Adipocyte (in vitro differentiated cells): ENCODE measurements at regions not wholly inside any gene's neighbourhood (a gene's known extent, or its start where the extent isn't known, plus 50 kb on each side); places are given as distances from the start of the nearest gene placed in this dataset.

ENCODE experiments used
- DNase-seq: peaks from one replicate; pipeline ENCODE4 v3.0.0-alpha.2; 2015; ENCODE audit warnings: low read depth
- H3K27me3 ChIP-seq: replicated peaks from 2 replicates; pipeline ENCODE4 v1.7.0; 2013; ENCODE audit warnings: mild to moderate bottlenecking, low read length, moderate library complexity; ENCODE audit not compliant: control insufficient read depth, insufficient read depth
- H3K36me3 ChIP-seq: 2 replicates; pipeline ENCODE4 v1.7.0; 2013; ENCODE audit warnings: low read length, mild to moderate bottlenecking, moderate library complexity; ENCODE audit not compliant: control insufficient read depth, insufficient read depth, severe bottlenecking
- H3K4me1 ChIP-seq: 2 replicates; pipeline ENCODE4 v1.7.0; 2013; ENCODE audit warnings: mild to moderate bottlenecking, low read length, moderate library complexity; ENCODE audit not compliant: control insufficient read depth, insufficient read depth
- H3K4me3 ChIP-seq: 2 replicates; pipeline ENCODE4 v1.7.0; 2013; ENCODE audit warnings: mild to moderate bottlenecking, low read length, moderate library complexity
- H3K9ac ChIP-seq: 2 replicates; pipeline ENCODE4 v1.7.0; 2013; ENCODE audit warnings: mild to moderate bottlenecking, low read length, moderate library complexity
- H3K9me3 ChIP-seq: 2 replicates; pipeline ENCODE4 v1.7.0; 2013; ENCODE audit warnings: mild to moderate bottlenecking, low read length, moderate library complexity; ENCODE audit not compliant: control insufficient read depth

DNA sequence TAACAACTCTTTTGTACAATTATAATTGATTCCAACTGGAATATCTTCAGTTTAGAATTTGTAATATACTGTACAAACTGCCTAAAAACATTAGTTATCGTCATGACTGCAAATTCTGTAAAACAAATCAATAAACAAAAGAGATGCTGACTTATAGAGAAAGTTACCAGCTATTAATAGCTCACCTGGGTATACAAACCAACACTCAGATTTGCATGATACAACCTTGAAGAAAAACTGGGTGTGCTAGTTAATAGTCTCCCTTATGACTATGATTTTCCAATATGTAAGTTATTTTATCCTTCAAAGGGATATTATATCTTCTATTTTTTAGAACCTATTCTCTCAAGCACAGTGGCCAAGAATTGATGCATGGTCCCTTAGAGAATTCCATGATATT lies 698.5 kb downstream of the FRK start:
- no peak for DNase-seq
- Histone ChIP-seq H3K9me3 (peaks cover 10% of the 10 kb centered on the region), H3K36me3 (no peaks in the 10 kb centered on the region), H3K4me1 (no peaks in the 10 kb centered on the region), H3K9ac (no peak overlapping the region), H3K4me3 (no peak overlapping the region), H3K27me3 (no peaks in the 10 kb centered on the region)

DNA sequence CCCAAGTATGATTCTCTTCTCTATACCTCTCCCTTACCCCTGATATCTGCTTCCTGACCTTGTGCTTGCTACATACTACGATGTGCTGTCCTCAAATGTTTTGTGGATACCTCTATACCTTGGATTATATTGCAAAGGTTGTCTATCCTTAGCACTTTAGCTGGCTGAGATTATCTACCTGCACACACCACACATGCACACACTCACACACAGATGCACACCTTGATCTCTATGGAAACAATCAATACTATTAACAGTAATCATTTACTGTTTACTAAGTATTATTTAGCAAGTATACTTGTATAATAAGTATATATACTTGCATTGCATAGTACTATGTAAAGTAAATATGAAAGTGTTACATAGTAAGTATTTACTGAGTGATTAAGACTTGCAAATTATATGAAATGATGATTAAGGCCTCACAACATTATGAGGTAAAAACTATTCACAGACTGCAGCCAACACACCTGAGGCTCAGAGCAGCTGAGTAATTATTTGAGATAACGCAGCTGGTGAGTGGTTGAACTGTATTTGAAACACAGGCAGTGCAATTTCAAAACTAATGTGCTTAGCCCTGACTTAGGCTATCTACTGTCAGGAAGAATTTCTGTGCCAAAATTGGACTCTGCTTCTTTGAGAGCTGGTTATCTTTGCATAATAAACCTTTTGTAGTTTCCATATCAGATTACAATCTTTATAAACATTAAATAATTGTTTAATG lies 699.9 kb downstream of the FRK start:
- H3K36me3 ChIP-seq, result no peaks in the 10 kb centered on the region
- DNase-seq, result no peak
- H3K4me3 ChIP-seq, result no peak overlapping the region
- H3K9ac ChIP-seq, result no peak overlapping the region
- H3K4me1 ChIP-seq, result no peaks in the 10 kb centered on the region
- H3K9me3 ChIP-seq, result peaks cover 9% of the 10 kb centered on the region
- no peaks in the 10 kb centered on the region for H3K27me3 ChIP-seq

DNA sequence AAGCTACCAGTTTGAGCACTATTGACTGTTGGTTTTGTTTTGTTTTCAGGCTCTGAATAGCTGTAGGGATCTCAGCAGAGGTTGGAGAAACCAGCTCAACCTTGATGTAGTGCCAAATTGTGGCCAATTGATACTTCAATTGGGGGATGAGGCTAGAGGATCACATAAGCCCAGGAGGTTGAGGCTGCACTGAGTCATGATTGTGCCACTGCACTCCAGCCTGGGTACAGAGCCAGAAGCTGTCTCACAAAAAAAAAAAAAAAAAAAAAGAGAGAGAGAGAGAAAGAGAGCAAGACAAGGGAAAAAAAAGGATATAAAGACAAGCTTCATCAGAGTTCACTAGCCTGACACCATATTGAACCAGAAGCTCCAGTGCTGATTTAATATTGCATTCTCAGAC lies 702.1 kb downstream of the FRK start:
- DNase-seq, result no peak

DNA sequence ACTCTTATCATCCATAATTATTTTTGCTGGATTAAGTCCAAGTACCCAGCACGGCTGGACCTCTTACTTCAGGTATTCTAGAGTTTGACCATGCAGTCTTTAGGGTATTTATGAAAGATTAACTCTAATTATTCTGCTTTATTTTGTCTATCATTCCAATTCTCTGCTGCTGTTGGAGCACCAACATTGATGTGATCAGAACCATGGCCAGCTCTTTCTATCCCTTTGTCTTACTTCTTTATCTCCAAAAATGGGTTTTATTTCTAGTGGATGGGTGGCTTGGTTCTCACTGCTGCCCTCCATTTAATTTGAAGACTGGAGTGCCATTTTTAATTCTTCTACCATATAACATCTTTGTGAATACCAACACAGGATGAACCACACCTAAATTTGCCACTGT lies 704.3 kb downstream of the FRK start:
- no peaks in the 10 kb centered on the region for H3K9me3 ChIP-seq
- no peaks in the 10 kb centered on the region for H3K36me3 ChIP-seq
- no peak overlapping the region for H3K9ac ChIP-seq
- DNase-seq, result no peak
- H3K4me1 ChIP-seq, result no peaks in the 10 kb centered on the region
- H3K4me3 ChIP-seq, result no peak overlapping the region
- no peaks in the 10 kb centered on the region for H3K27me3 ChIP-seq

More for the DNA sequence above, 702.1 kb downstream of the FRK start:
- no peaks in the 10 kb centered on the region for H3K4me1 ChIP-seq
- no peak overlapping the region for H3K4me3 ChIP-seq
- H3K27me3 ChIP-seq, result no peaks in the 10 kb centered on the region
- no peaks in the 10 kb centered on the region for H3K36me3 ChIP-seq
- no peaks in the 10 kb centered on the region for H3K9me3 ChIP-seq
- no peak overlapping the region for H3K9ac ChIP-seq

DNA sequence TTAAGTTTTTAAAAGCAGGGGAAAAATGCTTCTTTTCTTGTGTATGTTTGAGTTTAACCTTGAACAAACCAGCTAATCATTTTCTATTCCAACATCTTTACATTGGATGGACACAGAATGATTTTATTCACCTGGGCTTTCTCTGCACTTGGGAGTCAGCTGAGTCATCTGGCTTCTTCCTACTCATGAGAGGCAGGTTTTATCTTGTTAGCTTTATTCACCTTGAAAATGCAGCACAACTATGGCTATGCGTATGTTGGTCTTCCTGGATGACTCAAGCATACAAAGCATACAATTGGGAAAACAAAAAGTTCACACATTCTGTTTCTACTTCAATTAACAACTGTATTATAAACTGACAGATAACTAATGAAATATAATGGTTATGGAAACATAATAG lies 737.7 kb downstream of the FRK start:
- Histone ChIP-seq H3K36me3 (no peaks in the 10 kb centered on the region), H3K4me3 (no peak overlapping the region), H3K9ac (no peak overlapping the region), H3K27me3 (no peaks in the 10 kb centered on the region), H3K4me1 (no peaks in the 10 kb centered on the region), H3K9me3 (no peaks in the 10 kb centered on the region)
- DNase-seq, result no peak

DNA sequence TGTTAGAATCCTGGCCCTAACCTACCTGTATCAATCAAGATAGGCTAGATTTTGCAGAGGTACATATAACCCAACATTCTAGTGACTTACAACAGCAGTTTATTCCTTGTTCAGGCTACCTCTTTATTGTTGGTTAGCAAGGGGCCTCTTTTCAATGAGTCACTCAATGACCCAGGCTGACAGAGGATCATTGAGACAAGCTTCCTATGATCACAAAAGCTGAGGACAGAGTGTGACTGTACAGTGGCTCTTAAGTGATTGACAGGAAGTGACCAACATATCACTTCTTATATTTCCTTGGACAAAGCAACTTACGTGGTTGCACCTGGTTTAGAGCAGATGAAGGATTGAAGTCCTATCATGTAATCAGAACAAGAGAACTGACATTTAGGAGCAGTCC lies 740.9 kb downstream of the FRK start:
- no peak for DNase-seq
- Histone ChIP-seq H3K27me3 (no peaks in the 10 kb centered on the region), H3K9me3 (no peaks in the 10 kb centered on the region), H3K4me1 (no peaks in the 10 kb centered on the region), H3K4me3 (no peak overlapping the region), H3K9ac (no peak overlapping the region), H3K36me3 (no peaks in the 10 kb centered on the region)

DNA sequence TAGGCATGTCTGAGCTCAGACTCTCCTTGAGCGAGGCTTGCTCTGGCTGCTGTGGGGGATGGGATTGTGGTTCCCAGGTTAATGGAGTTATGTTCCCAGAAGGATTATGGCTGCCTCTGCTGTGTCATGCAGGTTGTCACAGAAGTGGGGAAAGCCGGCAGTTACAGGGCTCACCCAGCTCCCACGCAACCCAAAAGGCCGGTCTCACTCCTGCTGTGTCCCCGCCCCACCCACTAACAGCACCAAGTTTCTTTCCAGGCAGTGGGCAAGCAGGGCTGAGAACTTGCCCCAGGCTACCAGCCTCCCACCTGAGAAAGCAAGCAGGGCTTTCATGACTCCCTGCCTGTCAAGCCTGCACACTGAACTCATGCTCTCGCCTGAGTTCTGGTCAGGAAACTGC lies 750.5 kb downstream of the FRK start:
- DNase-seq, result no peak

DNA sequence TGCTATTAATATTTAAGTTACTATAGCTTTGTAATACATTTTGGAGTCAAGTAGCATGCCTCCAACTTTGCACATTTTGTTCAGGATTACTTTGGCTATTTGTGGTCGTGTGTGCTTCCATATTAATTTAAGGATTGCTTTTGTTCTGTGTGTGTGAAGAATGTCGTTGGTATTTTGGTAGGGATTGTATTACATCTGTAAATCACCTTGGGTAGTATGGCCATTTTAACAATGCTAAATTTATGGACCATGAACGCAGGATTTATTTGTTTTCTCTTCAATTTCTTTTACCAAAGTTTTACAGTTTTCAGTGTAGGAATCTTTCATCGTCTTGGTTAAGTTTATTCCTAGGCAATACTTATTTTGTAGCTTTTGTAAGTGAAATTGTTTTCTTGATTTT lies 758.0 kb downstream of the FRK start:
- Histone ChIP-seq H3K27me3 (no peaks in the 10 kb centered on the region), H3K4me3 (no peak overlapping the region), H3K9me3 (no peaks in the 10 kb centered on the region), H3K4me1 (no peaks in the 10 kb centered on the region), H3K9ac (no peak overlapping the region), H3K36me3 (no peaks in the 10 kb centered on the region)
- no peak for DNase-seq

More for the DNA sequence above, 750.5 kb downstream of the FRK start:
- H3K9me3 ChIP-seq, result peaks cover 4% of the 10 kb centered on the region
- no peak overlapping the region for H3K4me3 ChIP-seq
- H3K36me3 ChIP-seq, result no peaks in the 10 kb centered on the region
- no peak overlapping the region for H3K9ac ChIP-seq
- H3K27me3 ChIP-seq, result no peaks in the 10 kb centered on the region
- no peaks in the 10 kb centered on the region for H3K4me1 ChIP-seq

DNA sequence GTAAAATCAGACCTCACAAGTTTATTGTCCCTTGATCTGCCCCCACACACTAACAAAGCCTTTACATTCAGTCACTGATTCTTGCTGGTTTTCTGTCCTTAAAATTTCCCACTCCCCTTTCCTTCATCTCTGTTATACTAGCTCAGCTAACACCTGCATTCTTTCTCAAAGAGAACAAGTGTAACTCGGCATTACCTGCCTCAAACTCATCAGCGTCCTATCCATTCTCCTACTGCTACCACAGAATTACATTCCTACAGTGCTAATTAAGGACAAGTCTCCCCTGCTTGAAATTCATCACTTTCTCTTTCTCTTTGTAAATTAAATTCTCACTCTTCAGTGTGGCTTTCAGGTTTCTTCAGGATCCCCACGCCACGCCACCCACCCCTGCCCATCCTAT lies 773.2 kb downstream of the FRK start:
- Histone ChIP-seq H3K4me3 (no peak overlapping the region), H3K9ac (no peak overlapping the region), H3K36me3 (no peaks in the 10 kb centered on the region), H3K9me3 (no peaks in the 10 kb centered on the region), H3K27me3 (no peaks in the 10 kb centered on the region), H3K4me1 (no peaks in the 10 kb centered on the region)
- DNase-seq, result no peak

DNA sequence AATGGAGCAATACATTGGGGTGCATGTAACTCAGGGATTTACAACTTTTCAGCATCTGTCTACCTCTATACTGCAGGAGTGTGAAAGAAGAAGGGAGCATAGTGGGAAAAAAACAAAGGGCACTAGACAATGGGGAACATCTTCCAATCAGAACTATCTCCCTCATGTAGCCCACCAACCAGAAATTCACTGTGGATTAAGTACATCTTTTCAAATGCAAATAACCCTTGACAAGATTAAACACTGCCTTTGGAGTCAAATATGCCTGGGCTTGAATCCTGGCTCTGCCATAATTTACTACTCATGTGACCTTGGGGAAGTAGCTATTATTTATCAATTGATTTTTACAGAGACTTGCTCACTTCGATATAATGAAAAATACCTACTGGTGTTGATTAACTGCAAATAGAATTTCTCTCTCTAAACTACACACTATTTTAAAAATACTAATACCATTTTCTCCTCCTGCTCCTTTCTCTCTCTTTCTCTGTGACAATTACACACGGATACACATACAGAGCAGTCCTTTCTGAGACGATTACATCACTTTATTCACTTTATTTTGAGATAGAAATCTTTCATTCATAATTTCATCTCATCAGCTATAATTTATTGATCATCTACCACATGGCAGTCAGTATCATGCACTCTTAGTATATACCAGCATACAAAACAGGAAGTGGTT lies 783.7 kb downstream of the FRK start:
- Histone ChIP-seq H3K9ac (no peak overlapping the region), H3K36me3 (no peaks in the 10 kb centered on the region), H3K27me3 (no peaks in the 10 kb centered on the region), H3K4me1 (no peaks in the 10 kb centered on the region), H3K4me3 (no peak overlapping the region), H3K9me3 (no peaks in the 10 kb centered on the region)
- DNase-seq, result no peak

DNA sequence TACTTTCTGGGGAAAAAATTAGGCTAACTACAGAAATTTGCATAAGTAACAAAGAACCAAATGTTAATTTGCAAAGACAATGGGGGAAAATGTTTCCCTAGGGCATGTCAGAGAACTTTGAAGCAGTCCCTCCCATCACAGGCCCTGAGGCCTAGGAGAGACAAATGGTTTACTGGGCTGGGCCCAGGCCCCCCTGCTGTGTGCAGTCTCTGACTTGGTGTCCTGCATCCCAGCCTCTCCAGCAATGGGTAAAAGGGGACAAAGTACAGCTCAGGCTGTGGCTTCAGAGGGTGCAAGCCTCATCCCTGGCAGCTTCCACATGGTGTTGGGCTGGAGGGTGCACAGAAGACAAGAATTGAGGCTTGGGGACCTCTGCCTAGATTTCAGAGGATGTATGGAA lies 788.4 kb downstream of the FRK start:
- no peak overlapping the region for H3K9ac ChIP-seq
- no peaks in the 10 kb centered on the region for H3K36me3 ChIP-seq

DNA sequence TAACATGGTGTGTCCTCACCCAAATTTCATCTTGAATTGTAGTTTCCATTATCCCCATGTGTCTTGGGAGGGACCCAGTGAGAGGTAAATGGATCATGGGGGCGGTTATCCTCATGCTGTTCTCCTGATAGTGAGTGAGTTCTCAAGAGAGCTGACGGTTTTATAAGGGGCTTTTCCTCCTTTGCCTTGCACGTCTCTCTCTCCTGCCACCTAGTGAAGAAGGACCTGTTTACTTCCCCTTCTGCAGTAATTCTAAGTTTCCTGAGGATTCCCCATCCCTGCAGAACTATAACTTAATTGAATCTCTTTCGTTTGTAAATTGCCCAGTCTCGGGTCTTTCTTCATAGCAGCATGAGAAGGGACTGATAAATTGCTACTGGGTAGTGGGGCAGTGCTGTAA lies 789.3 kb downstream of the FRK start:
- Histone ChIP-seq H3K4me1 (no peaks in the 10 kb centered on the region), H3K36me3 (no peaks in the 10 kb centered on the region), H3K27me3 (no peaks in the 10 kb centered on the region), H3K9ac (no peak overlapping the region), H3K4me3 (no peak overlapping the region), H3K9me3 (no peaks in the 10 kb centered on the region)
- peak; percentile 7 for DNase-seq

More for the DNA sequence above, 788.4 kb downstream of the FRK start:
- no peak for DNase-seq
- no peaks in the 10 kb centered on the region for H3K27me3 ChIP-seq
- H3K9me3 ChIP-seq, result no peaks in the 10 kb centered on the region
- H3K4me1 ChIP-seq, result no peaks in the 10 kb centered on the region
- H3K4me3 ChIP-seq, result no peak overlapping the region
